BJ (cell line): ENCODE measurements at regions not wholly inside any gene's neighbourhood (a gene's known extent, or its start where the extent isn't known, plus 50 kb on each side); places are given as distances from the start of the nearest gene placed in this dataset.

Experiments
- CTCF ChIA-PET: fragments of 350-600 bp; formaldehyde crosslinking; extraction: SDS; loops from one replicate; lab custom pipeline; 2021; ENCODE audit warnings: antibody characterized with exemption, inconsistent platforms; lab: Yijun Ruan, JAX
- POLR2A ChIA-PET: fragments of 300-600 bp; sonication (Branson Sonifier 250); formaldehyde crosslinking; extraction: SDS; loops from one replicate; lab custom pipeline; 2021; ENCODE audit warnings: antibody characterized with exemption; lab: Charles Lee
- DNase-seq: peaks from one replicate; pipeline ENCODE4 v3.0.0-alpha.2; 2011; ENCODE audit warnings: low read depth
- H3K27me3 ChIP-seq: 2 replicates; pipeline ENCODE4 v1.6.0; 2011; ENCODE audit warnings: low read length; ENCODE audit not compliant: control insufficient read depth, insufficient read depth
- H3K36me3 ChIP-seq: 2 replicates; pipeline ENCODE4 v1.5.1; 2011; ENCODE audit warnings: low read length; ENCODE audit not compliant: control insufficient read depth, insufficient read depth
- H3K4me3 ChIP-seq: 2 replicates; pipeline ENCODE4 v1.5.1; 2011; ENCODE audit warnings: low read depth, mild to moderate bottlenecking, control low read depth, low read length
- TF ChIP-seq, protein P1 (sequence below): IDR thresholded peaks from 2 replicates; pipeline ENCODE4 v1.5.1; 2011; ENCODE audit warnings: low read depth, mild to moderate bottlenecking, control low read depth, inconsistent platforms, low read length, moderate library complexity; ENCODE audit not compliant: insufficient read depth

GRCh38 chr1:244758708-244759107 is 76.8 kb upstream of the COX20 start:
- H3K36me3 ChIP-seq, result no peaks in the 10 kb centered on the region
- H3K4me3 ChIP-seq, result no peak overlapping the region
- ChIA-PET POLR2A (no interaction called here), CTCF (interaction anchor here (0.6 kb wide), 1 partner anchor 41 kb away, joined by 3 read pairs; no protein-coding TSS in a partner anchor)
- TF ChIP-seq, protein P1, sequence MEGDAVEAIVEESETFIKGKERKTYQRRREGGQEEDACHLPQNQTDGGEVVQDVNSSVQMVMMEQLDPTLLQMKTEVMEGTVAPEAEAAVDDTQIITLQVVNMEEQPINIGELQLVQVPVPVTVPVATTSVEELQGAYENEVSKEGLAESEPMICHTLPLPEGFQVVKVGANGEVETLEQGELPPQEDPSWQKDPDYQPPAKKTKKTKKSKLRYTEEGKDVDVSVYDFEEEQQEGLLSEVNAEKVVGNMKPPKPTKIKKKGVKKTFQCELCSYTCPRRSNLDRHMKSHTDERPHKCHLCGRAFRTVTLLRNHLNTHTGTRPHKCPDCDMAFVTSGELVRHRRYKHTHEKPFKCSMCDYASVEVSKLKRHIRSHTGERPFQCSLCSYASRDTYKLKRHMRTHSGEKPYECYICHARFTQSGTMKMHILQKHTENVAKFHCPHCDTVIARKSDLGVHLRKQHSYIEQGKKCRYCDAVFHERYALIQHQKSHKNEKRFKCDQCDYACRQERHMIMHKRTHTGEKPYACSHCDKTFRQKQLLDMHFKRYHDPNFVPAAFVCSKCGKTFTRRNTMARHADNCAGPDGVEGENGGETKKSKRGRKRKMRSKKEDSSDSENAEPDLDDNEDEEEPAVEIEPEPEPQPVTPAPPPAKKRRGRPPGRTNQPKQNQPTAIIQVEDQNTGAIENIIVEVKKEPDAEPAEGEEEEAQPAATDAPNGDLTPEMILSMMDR, result no peak
- H3K27me3 ChIP-seq, result no peaks in the 10 kb centered on the region
- DNase-seq, result no peak

GRCh38 chr1:244759158-244759557 is 76.3 kb upstream of the COX20 start:
- CTCF ChIA-PET, result interaction anchor here (0.6 kb wide), 1 partner anchor 40 kb away, joined by 3 read pairs; no protein-coding TSS in a partner anchor
- no peaks in the 10 kb centered on the region for H3K27me3 ChIP-seq
- H3K36me3 ChIP-seq, result no peaks in the 10 kb centered on the region
- DNase-seq, result no peak
- POLR2A ChIA-PET, result no interaction called here
- TF ChIP-seq, protein P1, result no peak
- no peak overlapping the region for H3K4me3 ChIP-seq

- TF ChIP-seq, protein P1, result no peak
- ChIA-PET CTCF (no interaction called here), POLR2A (no interaction called here)
- H3K4me3 ChIP-seq, result no peak overlapping the region
- no peak for DNase-seq
- H3K27me3 ChIP-seq, result no peaks in the 10 kb centered on the region
- H3K36me3 ChIP-seq, result no peaks in the 10 kb centered on the region
These were observed 75.0 kb upstream of the COX20 start for GRCh38 chr1:244760471-244760870.

GRCh38 chr1:244761279-244761678 is 74.2 kb upstream of the COX20 start:
- Histone ChIP-seq H3K4me3 (no peak overlapping the region), H3K27me3 (no peaks in the 10 kb centered on the region), H3K36me3 (no peaks in the 10 kb centered on the region)
- TF ChIP-seq, protein P1, result no peak
- no peak for DNase-seq
- ChIA-PET CTCF (no interaction called here), POLR2A (no interaction called here)

GRCh38 chr1:244762629-244763028 is 72.8 kb upstream of the COX20 start:
- Histone ChIP-seq H3K4me3 (no peak overlapping the region), H3K27me3 (no peaks in the 10 kb centered on the region), H3K36me3 (no peaks in the 10 kb centered on the region)
- POLR2A ChIA-PET, result interaction anchor here (0.7 kb wide), 1 partner anchor 162 kb away, joined by 5 read pairs; no protein-coding TSS in a partner anchor
- DNase-seq, result no peak
- CTCF ChIA-PET, result no interaction called here
- TF ChIP-seq, protein P1, result no peak
